ENCODE measurements at regions not wholly inside any gene's neighbourhood (a gene's known extent, or its start where the extent isn't known, plus 50 kb on each side); places are given as distances from the start of the nearest gene placed in this dataset.

DNA sequence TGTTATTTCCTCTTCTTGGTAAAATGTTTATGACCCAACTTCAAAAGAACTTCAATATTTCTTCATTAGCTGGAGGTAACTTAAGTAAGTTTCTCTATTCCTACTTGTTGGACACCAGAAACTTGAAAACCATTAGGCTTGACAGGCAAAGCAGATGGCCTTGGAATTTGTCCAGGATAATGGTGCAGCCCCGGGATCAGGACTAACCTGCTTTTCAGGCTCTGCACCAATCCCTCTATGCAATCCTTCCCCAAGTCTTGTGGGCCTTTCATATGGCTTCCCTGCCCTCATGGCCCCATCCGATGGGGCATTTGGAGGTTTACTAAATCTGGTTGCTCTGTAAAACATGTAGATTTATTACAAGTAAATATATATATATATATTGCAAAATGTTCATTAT is 68.5 kb downstream of the SPINK2 start:
- Histone ChIP-seq H3K9me3 (ENCODE audit: insufficient read depth, low read length, severe bottlenecking) (no peaks in the 10 kb centered on the region), H3K79me2 (ENCODE audit: insufficient read depth, low read length) (no peaks in the 10 kb centered on the region), H3K27me3 (ENCODE audit: insufficient read depth, low read length, poor library complexity) (no peaks in the 10 kb centered on the region), H3K4me1 (ENCODE audit: insufficient read depth, low read length) (peaks cover 12% of the 10 kb centered on the region), H3K4me2 (ENCODE audit: insufficient read depth, low read length) (no peak overlapping the region), H3K27ac (ENCODE audit: low read length) (no peak overlapping the region), H3K9ac (ENCODE audit: low read depth, low read length) (no peak overlapping the region), H2AFZ (ENCODE audit: low read depth, low read length) (no peak overlapping the region), H3K4me3 (ENCODE audit: low read depth in 1 of 2, low read length in 2 of 2) (no peak overlapping the region), H4K20me1 (ENCODE audit: insufficient read depth, low read length) (no peaks in the 10 kb centered on the region), H3K36me3 (ENCODE audit: insufficient read depth, low read length) (no peaks in the 10 kb centered on the region)
- no peak for ATAC-seq (ENCODE audit: insufficient read depth, low read depth)
- no peak for DNase-seq
- TF ChIP-seq, protein P1, sequence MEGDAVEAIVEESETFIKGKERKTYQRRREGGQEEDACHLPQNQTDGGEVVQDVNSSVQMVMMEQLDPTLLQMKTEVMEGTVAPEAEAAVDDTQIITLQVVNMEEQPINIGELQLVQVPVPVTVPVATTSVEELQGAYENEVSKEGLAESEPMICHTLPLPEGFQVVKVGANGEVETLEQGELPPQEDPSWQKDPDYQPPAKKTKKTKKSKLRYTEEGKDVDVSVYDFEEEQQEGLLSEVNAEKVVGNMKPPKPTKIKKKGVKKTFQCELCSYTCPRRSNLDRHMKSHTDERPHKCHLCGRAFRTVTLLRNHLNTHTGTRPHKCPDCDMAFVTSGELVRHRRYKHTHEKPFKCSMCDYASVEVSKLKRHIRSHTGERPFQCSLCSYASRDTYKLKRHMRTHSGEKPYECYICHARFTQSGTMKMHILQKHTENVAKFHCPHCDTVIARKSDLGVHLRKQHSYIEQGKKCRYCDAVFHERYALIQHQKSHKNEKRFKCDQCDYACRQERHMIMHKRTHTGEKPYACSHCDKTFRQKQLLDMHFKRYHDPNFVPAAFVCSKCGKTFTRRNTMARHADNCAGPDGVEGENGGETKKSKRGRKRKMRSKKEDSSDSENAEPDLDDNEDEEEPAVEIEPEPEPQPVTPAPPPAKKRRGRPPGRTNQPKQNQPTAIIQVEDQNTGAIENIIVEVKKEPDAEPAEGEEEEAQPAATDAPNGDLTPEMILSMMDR (IDR thresholded peaks at IDR 0.05; ENCODE audit: borderline replicate concordance, extremely low read depth, low read length, poor library complexity, severe bottlenecking): no peak
- no peak for TF ChIP-seq EZH2 (IDR thresholded peaks at IDR 0.05; ENCODE audit: borderline replicate concordance, low read depth, low read length, severe bottlenecking)

DNA sequence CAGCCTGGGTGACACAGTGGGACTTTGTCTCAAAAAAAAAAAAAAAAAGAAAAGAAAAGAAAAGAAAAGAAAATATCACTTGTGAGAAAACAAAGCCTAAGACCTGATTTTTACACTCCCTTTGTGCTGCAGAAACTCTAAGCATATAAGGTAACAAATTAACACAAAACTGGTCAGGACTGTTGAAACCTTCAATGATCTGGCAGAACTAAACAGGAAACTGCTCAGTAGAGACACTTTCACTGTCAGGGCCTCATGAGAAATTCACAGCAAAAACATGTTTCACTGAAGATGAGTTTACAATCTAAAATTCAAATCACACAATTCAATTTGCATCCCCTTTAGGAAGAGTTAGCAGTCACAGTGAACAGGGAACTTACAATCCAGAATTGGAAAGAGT is 69.1 kb upstream of the HOPX start:
- Histone ChIP-seq H3K36me3 (ENCODE audit: insufficient read depth, low read length) (no peaks in the 10 kb centered on the region), H3K9me3 (ENCODE audit: insufficient read depth, low read length, severe bottlenecking) (no peaks in the 10 kb centered on the region), H3K9ac (ENCODE audit: low read depth, low read length) (no peak overlapping the region), H3K4me2 (ENCODE audit: insufficient read depth, low read length) (no peak overlapping the region), H3K4me1 (ENCODE audit: insufficient read depth, low read length) (no peaks in the 10 kb centered on the region), H3K27ac (ENCODE audit: low read length) (no peak overlapping the region), H3K4me3 (ENCODE audit: low read depth in 1 of 2, low read length in 2 of 2) (no peak overlapping the region), H3K79me2 (ENCODE audit: insufficient read depth, low read length) (no peaks in the 10 kb centered on the region), H2AFZ (ENCODE audit: low read depth, low read length) (no peak overlapping the region), H4K20me1 (ENCODE audit: insufficient read depth, low read length) (no peaks in the 10 kb centered on the region), H3K27me3 (ENCODE audit: insufficient read depth, low read length, poor library complexity) (no peaks in the 10 kb centered on the region)
- ATAC-seq (ENCODE audit: insufficient read depth, low read depth): no peak
- no peak for DNase-seq
- TF ChIP-seq, protein P1 (IDR thresholded peaks at IDR 0.05; ENCODE audit: borderline replicate concordance, extremely low read depth, low read length, poor library complexity, severe bottlenecking): no peak
- no peak for TF ChIP-seq EZH2 (IDR thresholded peaks at IDR 0.05; ENCODE audit: borderline replicate concordance, low read depth, low read length, severe bottlenecking)

DNA sequence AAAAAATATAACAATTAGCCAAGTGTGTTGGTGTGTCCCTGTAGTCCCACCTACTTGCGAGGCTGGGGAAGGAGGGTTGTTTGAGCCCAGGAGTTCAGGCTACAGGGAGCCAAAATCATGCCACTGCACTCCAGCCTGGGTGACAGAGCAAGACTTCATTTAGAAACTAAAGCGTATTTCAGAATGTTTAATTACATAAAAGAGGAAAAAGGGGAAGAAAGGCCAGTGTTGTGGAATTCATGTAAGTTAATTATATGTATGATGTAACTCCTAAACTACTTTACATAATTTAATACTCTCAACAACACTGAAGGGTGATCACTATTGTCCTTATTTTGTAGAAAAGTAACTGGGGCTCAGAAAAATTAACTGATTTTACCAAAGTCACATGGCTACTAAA is 67.2 kb upstream of the HOPX start:
- H4K20me1 ChIP-seq (ENCODE audit: insufficient read depth, low read length): no peaks in the 10 kb centered on the region
- H3K4me3 ChIP-seq (ENCODE audit: low read depth in 1 of 2, low read length in 2 of 2): no peak overlapping the region
- no peaks in the 10 kb centered on the region for H3K4me1 ChIP-seq (ENCODE audit: insufficient read depth, low read length)
- no peaks in the 10 kb centered on the region for H3K36me3 ChIP-seq (ENCODE audit: insufficient read depth, low read length)
- no peaks in the 10 kb centered on the region for H3K79me2 ChIP-seq (ENCODE audit: insufficient read depth, low read length)
- H3K4me2 ChIP-seq (ENCODE audit: insufficient read depth, low read length): no peak overlapping the region
- DNase-seq (no peak), ATAC-seq (ENCODE audit: insufficient read depth, low read depth) (no peak)
- no peaks in the 10 kb centered on the region for H3K27me3 ChIP-seq (ENCODE audit: insufficient read depth, low read length, poor library complexity)
- H2AFZ ChIP-seq (ENCODE audit: low read depth, low read length): no peak overlapping the region
- no peaks in the 10 kb centered on the region for H3K9me3 ChIP-seq (ENCODE audit: insufficient read depth, low read length, severe bottlenecking)
- TF ChIP-seq EZH2 (IDR thresholded peaks at IDR 0.05; ENCODE audit: borderline replicate concordance, low read depth, low read length, severe bottlenecking): no peak
- TF ChIP-seq, protein P1 (IDR thresholded peaks at IDR 0.05; ENCODE audit: borderline replicate concordance, extremely low read depth, low read length, poor library complexity, severe bottlenecking): no peak
- no peak overlapping the region for H3K9ac ChIP-seq (ENCODE audit: low read depth, low read length)
- no peak overlapping the region for H3K27ac ChIP-seq (ENCODE audit: low read length)

DNA sequence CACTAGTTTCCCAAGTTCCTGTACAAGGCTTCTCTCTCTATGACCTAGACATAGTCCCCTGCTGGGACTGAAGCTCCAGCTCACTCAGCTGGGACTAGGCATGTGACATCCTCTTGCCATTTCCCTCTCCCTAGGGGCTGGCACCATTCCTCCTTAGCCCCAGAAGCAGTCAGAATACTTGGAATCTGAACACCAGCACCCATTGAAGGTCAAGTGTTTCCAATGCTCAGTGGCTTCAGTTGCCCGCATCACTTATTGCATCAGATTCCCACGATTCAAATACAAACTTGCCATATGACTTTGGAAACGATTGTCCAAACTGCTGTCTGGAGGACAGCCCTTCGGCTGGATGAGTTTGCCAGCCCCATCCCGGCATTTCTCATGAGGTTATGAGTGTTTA is 65.5 kb upstream of the HOPX start:
- H3K27me3 ChIP-seq (ENCODE audit: insufficient read depth, low read length, poor library complexity): no peaks in the 10 kb centered on the region
- H3K9ac ChIP-seq (ENCODE audit: low read depth, low read length): no peak overlapping the region
- no peak overlapping the region for H3K4me2 ChIP-seq (ENCODE audit: insufficient read depth, low read length)
- no peak overlapping the region for H2AFZ ChIP-seq (ENCODE audit: low read depth, low read length)
- DNase-seq: no peak
- H3K36me3 ChIP-seq (ENCODE audit: insufficient read depth, low read length): no peaks in the 10 kb centered on the region
- no peaks in the 10 kb centered on the region for H3K9me3 ChIP-seq (ENCODE audit: insufficient read depth, low read length, severe bottlenecking)
- ATAC-seq (ENCODE audit: insufficient read depth, low read depth): no peak
- no peak overlapping the region for H3K4me3 ChIP-seq (ENCODE audit: low read depth in 1 of 2, low read length in 2 of 2)
- H4K20me1 ChIP-seq (ENCODE audit: insufficient read depth, low read length): no peaks in the 10 kb centered on the region
- no peaks in the 10 kb centered on the region for H3K79me2 ChIP-seq (ENCODE audit: insufficient read depth, low read length)
- H3K4me1 ChIP-seq (ENCODE audit: insufficient read depth, low read length): no peaks in the 10 kb centered on the region
- no peak for TF ChIP-seq EZH2 (IDR thresholded peaks at IDR 0.05; ENCODE audit: borderline replicate concordance, low read depth, low read length, severe bottlenecking)
- TF ChIP-seq, protein P1 (IDR thresholded peaks at IDR 0.05; ENCODE audit: borderline replicate concordance, extremely low read depth, low read length, poor library complexity, severe bottlenecking): no peak
- H3K27ac ChIP-seq (ENCODE audit: low read length): no peak overlapping the region
